Upper lobe of left lung (tissue), 6 donors: ENCODE measurements at regions not wholly inside any gene's neighbourhood (a gene's known extent, or its start where the extent isn't known, plus 50 kb on each side); places are given as distances from the start of the nearest gene placed in this dataset.

Experiments
- ATAC-seq, 2 donors: fragments of 200-7000 bp; cut with Tn5 transposase; one replicate each; pipeline ENCODE4 v1.9.1; 2022; ENCODE audit warnings: mild to moderate bottlenecking in 2 of 2, moderate library complexity in 2 of 2; ENCODE audit not compliant: low FRiP score in 2 of 2
- DNase-seq, 2 donors: peaks; one replicate each; pipeline ENCODE4 v3.0.0-alpha.2; 2019 to 2020
- H3K27ac ChIP-seq, 4 donors: fragments of 200-600 bp; sonication (generic); one replicate each; pipeline ENCODE4 v1.5.1; 2016 to 2019
- H3K27me3 ChIP-seq, 4 donors: fragments of 200-600 bp; sonication (generic); one replicate each; pipeline ENCODE4 v1.5.1; 2017 to 2019
- H3K36me3 ChIP-seq, 4 donors: fragments of 200-600 bp; sonication (generic); one replicate each; pipeline ENCODE4 v1.5.1; 2016 to 2019
- H3K4me1 ChIP-seq, 4 donors: fragments of 200-600 bp; sonication (generic); one replicate each; pipeline ENCODE4 v1.5.1; 2018 to 2019
- H3K4me3 ChIP-seq, 4 donors: fragments of 200-600 bp; sonication (generic); one replicate each; pipeline ENCODE4 v1.5.1; 2017 to 2019; ENCODE audit warnings: mild to moderate bottlenecking in 2 of 4, moderate library complexity in 1 of 4
- H3K9me3 ChIP-seq, 4 donors: fragments of 200-600 bp; sonication (generic); one replicate each; pipeline ENCODE4 v1.5.1; 2018 to 2019
- EP300 ChIP-seq, 4 donors: sonication (generic); formaldehyde crosslinking; IDR thresholded peaks; one replicate each; pipeline ENCODE4 v1.5.1; 2017; ENCODE audit warnings: antibody characterized with exemption in 4 of 4, control low read depth in 2 of 4
- POLR2A ChIP-seq, 4 donors: fragments of 450-650 bp; IDR thresholded peaks; one replicate each; pipeline ENCODE4 v1.5.1; 2016 to 2017; ENCODE audit warnings: antibody characterized with exemption in 4 of 4, mild to moderate bottlenecking in 2 of 4
- POLR2AphosphoS5 ChIP-seq, 2 donors: sonication (generic); formaldehyde crosslinking; IDR thresholded peaks; one replicate each; pipeline ENCODE4 v1.5.1; 2017; ENCODE audit warnings: antibody characterized with exemption in 2 of 2
- WGBS, 2 donors: methylation state at CpG; one replicate each; pipeline ENCODE4 v1.1.5; 2017 to 2018; 5-methylcytosine and 5-hydroxymethylcytosine counted together
- TF ChIP-seq, protein P1 (sequence below), 6 experiments: fragments of 450-650 bp in 4 of 6; fragments of 200-600 bp in 2 of 6; sonication (generic) in 2 of 6; IDR thresholded peaks; one replicate each; pipeline ENCODE4 v1.5.1; 2016 to 2019; ENCODE audit warnings: antibody characterized with exemption in 6 of 6
- donor health status: DM: no; HTN: no; CAD: no; lungs with moderate emphysema.
- donor health status: DM: no; HTN: yes; CAD: no; lungs with severe emphysema.

DNA sequence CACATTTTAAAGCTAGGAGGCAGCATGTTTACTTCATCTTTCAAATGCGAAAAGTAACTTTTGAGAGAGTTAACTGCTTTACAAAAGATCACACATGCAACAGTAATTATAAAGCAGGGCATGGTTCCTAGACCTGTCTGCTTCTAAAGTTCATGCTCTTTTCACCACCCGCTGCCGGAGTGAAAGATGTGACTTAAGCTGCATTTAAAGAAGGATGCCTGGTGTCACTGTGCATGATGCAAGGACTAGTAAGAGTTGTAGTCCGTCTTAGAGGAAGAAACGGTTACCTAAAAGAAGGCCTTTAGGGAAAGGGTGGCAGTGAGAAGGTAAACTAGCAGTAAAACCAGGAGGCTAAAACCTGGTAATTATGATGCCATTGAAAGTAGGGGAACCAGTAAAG, 1689.1 kb downstream of the KCNT2 start:
- H3K36me3 ChIP-seq, result no peaks in the 10 kb centered on the region
- TF ChIP-seq POLR2A (IDR thresholded peaks at IDR 0.05), result no peak
- TF ChIP-seq, protein P1, sequence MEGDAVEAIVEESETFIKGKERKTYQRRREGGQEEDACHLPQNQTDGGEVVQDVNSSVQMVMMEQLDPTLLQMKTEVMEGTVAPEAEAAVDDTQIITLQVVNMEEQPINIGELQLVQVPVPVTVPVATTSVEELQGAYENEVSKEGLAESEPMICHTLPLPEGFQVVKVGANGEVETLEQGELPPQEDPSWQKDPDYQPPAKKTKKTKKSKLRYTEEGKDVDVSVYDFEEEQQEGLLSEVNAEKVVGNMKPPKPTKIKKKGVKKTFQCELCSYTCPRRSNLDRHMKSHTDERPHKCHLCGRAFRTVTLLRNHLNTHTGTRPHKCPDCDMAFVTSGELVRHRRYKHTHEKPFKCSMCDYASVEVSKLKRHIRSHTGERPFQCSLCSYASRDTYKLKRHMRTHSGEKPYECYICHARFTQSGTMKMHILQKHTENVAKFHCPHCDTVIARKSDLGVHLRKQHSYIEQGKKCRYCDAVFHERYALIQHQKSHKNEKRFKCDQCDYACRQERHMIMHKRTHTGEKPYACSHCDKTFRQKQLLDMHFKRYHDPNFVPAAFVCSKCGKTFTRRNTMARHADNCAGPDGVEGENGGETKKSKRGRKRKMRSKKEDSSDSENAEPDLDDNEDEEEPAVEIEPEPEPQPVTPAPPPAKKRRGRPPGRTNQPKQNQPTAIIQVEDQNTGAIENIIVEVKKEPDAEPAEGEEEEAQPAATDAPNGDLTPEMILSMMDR (IDR thresholded peaks at IDR 0.05), result no peak
- TF ChIP-seq POLR2AphosphoS5 (IDR thresholded peaks at IDR 0.05), result no peak
- TF ChIP-seq EP300 (IDR thresholded peaks at IDR 0.05), result no peak
- ATAC-seq, result no peak
- no peak for DNase-seq
- no peak overlapping the region for H3K4me3 ChIP-seq
- no peak overlapping the region for H3K27ac ChIP-seq
- 82 to 89% methylated on average over 5 of the region's 5 CpGs for WGBS, 2 donors
- H3K4me1 ChIP-seq, result no peaks in the 10 kb centered on the region
- no peaks in the 10 kb centered on the region for H3K9me3 ChIP-seq
- no peaks in the 10 kb centered on the region for H3K27me3 ChIP-seq

GRCh38 chr1:194917769-194918168, 1690.5 kb downstream of the KCNT2 start:
- 69 to 78% methylated on average over 4 of the region's 4 CpGs for WGBS, 2 donors

GRCh38 chr1:194908643-194909042, 1699.6 kb downstream of the KCNT2 start:
- WGBS, 2 donors, result 71 to 75% methylated on average over 1 of the region's 1 CpG
- ATAC-seq (no peak), DNase-seq (no peak)
- no peaks in the 10 kb centered on the region for H3K36me3 ChIP-seq
- H3K27ac ChIP-seq, result no peak overlapping the region
- TF ChIP-seq, protein P1 (IDR thresholded peaks at IDR 0.05), result no peak
- TF ChIP-seq POLR2A (IDR thresholded peaks at IDR 0.05), result no peak
- no peak for TF ChIP-seq EP300 (IDR thresholded peaks at IDR 0.05)
- no peak for TF ChIP-seq POLR2AphosphoS5 (IDR thresholded peaks at IDR 0.05)
- no peaks in the 10 kb centered on the region for H3K9me3 ChIP-seq
- no peaks in the 10 kb centered on the region for H3K4me1 ChIP-seq
- no peaks in the 10 kb centered on the region for H3K27me3 ChIP-seq
- H3K4me3 ChIP-seq, result no peak overlapping the region

More at GRCh38 chr1:194917769-194918168, 1690.5 kb downstream of the KCNT2 start:
- no peak for DNase-seq
- no peak for ATAC-seq
- Histone ChIP-seq H3K4me3 (no peak overlapping the region), H3K36me3 (no peaks in the 10 kb centered on the region), H3K27me3 (no peaks in the 10 kb centered on the region), H3K27ac (no peak overlapping the region), H3K9me3 (no peaks in the 10 kb centered on the region), H3K4me1 (no peaks in the 10 kb centered on the region)
- TF ChIP-seq EP300 (IDR thresholded peaks at IDR 0.05) (no peak), POLR2A (IDR thresholded peaks at IDR 0.05) (no peak), POLR2AphosphoS5 (IDR thresholded peaks at IDR 0.05) (no peak)
- TF ChIP-seq, protein P1 (IDR thresholded peaks at IDR 0.05), result no peak

DNA sequence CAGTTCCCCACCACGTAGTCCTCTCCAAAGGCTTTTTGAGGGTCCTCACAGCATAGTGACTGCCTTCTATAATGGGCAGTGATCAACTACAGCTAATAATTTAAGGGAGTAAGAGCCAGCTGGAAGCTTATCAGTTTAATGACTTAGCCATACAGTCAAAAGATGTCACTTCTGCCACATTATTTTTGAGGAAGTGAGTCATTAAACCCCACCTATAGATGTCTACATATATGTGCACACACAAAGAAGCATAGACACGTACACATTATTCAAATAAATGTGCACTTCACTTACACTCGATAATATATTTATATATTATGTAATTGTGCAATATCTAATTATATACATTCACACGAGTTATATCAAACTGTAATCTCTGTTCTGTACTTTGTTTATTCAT, 1704.7 kb downstream of the KCNT2 start:
- Histone ChIP-seq H3K4me3 (no peak overlapping the region), H3K27ac (no peak overlapping the region), H3K27me3 (no peaks in the 10 kb centered on the region), H3K9me3 (no peaks in the 10 kb centered on the region), H3K36me3 (no peaks in the 10 kb centered on the region), H3K4me1 (no peaks in the 10 kb centered on the region)
- no peak for ATAC-seq
- no peak for DNase-seq
- WGBS, 2 donors, result 75 to 81% methylated on average over 4 of the region's 4 CpGs
- TF ChIP-seq, protein P1 (IDR thresholded peaks at IDR 0.05), result no peak
- TF ChIP-seq POLR2AphosphoS5 (IDR thresholded peaks at IDR 0.05) (no peak), EP300 (IDR thresholded peaks at IDR 0.05) (no peak), POLR2A (IDR thresholded peaks at IDR 0.05) (no peak)

GRCh38 chr1:194889310-194889709, 1702.9 kb upstream of the B3GALT2 start:
- TF ChIP-seq, protein P1 (IDR thresholded peaks at IDR 0.05), result no peak
- no peak for TF ChIP-seq POLR2A (IDR thresholded peaks at IDR 0.05)
- TF ChIP-seq POLR2AphosphoS5 (IDR thresholded peaks at IDR 0.05), result no peak
- no peak for TF ChIP-seq EP300 (IDR thresholded peaks at IDR 0.05)
- Histone ChIP-seq H3K27ac (no peak overlapping the region), H3K36me3 (no peaks in the 10 kb centered on the region), H3K4me3 (no peak overlapping the region), H3K4me1 (no peaks in the 10 kb centered on the region), H3K27me3 (no peaks in the 10 kb centered on the region), H3K9me3 (no peaks in the 10 kb centered on the region)
- peak in 1 of 2 donors; percentile 19 for ATAC-seq
- WGBS, 2 donors, result 70% methylated on average over 3 of the region's 3 CpGs; no CpG with 5 or more reads in 1 of the 2 donors
- no peak for DNase-seq
